B cell (primary cell): ENCODE measurements at regions not wholly inside any gene's neighbourhood (a gene's known extent, or its start where the extent isn't known, plus 50 kb on each side); places are given as distances from the start of the nearest gene placed in this dataset.

Experiments
- ATAC-seq: fragments of 200-7000 bp; cut with Tn5 transposase; one replicate; pipeline ENCODE4 v1.10.0; 2021; ENCODE audit warnings: low read depth, mild to moderate bottlenecking, moderate number of reproducible peaks, moderate library complexity
- CTCF ChIA-PET: fragments of 350-600 bp; sonication (Branson Sonifier 250); formaldehyde crosslinking; loops from one replicate; lab custom pipeline; 2021; ENCODE audit warnings: antibody characterized with exemption, inconsistent platforms; lab: Charles Lee
- POLR2A ChIA-PET: fragments of 350-600 bp; sonication (Branson Sonifier 250); formaldehyde crosslinking; loops from one replicate; lab custom pipeline; 2021; ENCODE audit warnings: antibody characterized with exemption; lab: Charles Lee
- DNase-seq: peaks from one replicate; pipeline ENCODE4 v3.0.0; 2013
- H2AFZ ChIP-seq: 2 replicates; pipeline ENCODE4 v1.6.1; 2012; ENCODE audit warnings: mild to moderate bottlenecking, low read depth, low read length; ENCODE audit not compliant: insufficient read depth, poor library complexity, severe bottlenecking
- H3K27ac ChIP-seq, 2 donors: 1 replicate in 1 of 2; 2 replicates in 1 of 2; pipeline ENCODE4 v1.5.1; 2012 to 2013; ENCODE audit warnings: low read length in 2 of 2, mild to moderate bottlenecking in 2 of 2, moderate library complexity in 1 of 2
- H3K27me3 ChIP-seq, 4 experiments: fragments of 200-600 bp in 1 of 4; sonication (generic) in 1 of 4; replicated peaks in 1 of 4; 1 replicate in 2 of 4; 2 replicates in 2 of 4; pipeline versions ENCODE4 v1.6.1 to v1.7.0; 2013 to 2016; ENCODE audit warnings: low read length in 3 of 4, mild to moderate bottlenecking in 2 of 4, mixed read lengths in 1 of 4, moderate library complexity in 1 of 4; ENCODE audit not compliant: insufficient read depth in 4 of 4, control insufficient read depth in 3 of 4; ENCODE audit errors: control extremely low read depth in 1 of 4
- H3K36me3 ChIP-seq, 2 experiments: replicated peaks in 1 of 2; 1 replicate in 1 of 2; 2 replicates in 1 of 2; pipeline versions ENCODE4 v1.6.1 to v1.7.1; 2013; ENCODE audit warnings: low read length in 1 of 2; ENCODE audit not compliant: insufficient read depth in 2 of 2, control insufficient read depth in 1 of 2; ENCODE audit errors: control extremely low read depth in 1 of 2, extremely low read depth in 1 of 2
- H3K4me1 ChIP-seq, 2 donors: fragments of 200-600 bp in 1 of 2; sonication (generic) in 1 of 2; 1 replicate in 1 of 2; 2 replicates in 1 of 2; pipeline versions ENCODE4 v1.5.1 to v1.6.1; 2013 to 2017; ENCODE audit warnings: low read length in 2 of 2; ENCODE audit not compliant: control insufficient read depth in 2 of 2, insufficient read depth in 2 of 2
- H3K4me2 ChIP-seq: replicated peaks from 2 replicates; pipeline ENCODE3; 2012; ENCODE audit warnings: mild to moderate bottlenecking, low read depth, low read length; ENCODE audit not compliant: poor library complexity, severe bottlenecking
- H3K4me3 ChIP-seq, 5 experiments: fragments of 200-600 bp in 1 of 5; sonication (generic) in 1 of 5; 1 replicate in 3 of 5; 2 replicates in 2 of 5; pipeline versions ENCODE4 v1.5.1 to v1.7.0; 2011 to 2016; ENCODE audit warnings: low read length in 4 of 5, mild to moderate bottlenecking in 4 of 5, low read depth in 2 of 5, control low read depth in 1 of 5, moderate library complexity in 1 of 5; ENCODE audit not compliant: insufficient read depth in 1 of 5; ENCODE audit errors: control extremely low read depth in 1 of 5, extremely low read depth in 1 of 5
- H3K79me2 ChIP-seq: fragments of 200-600 bp; sonication (generic); one replicate; pipeline ENCODE4 v1.6.0; 2016; ENCODE audit warnings: low read length; ENCODE audit not compliant: control insufficient read depth, insufficient read depth
- H3K9ac ChIP-seq: fragments of 200-600 bp; sonication (generic); 2 replicates; pipeline ENCODE4 v1.6.1; 2017; ENCODE audit warnings: mild to moderate bottlenecking, low read length, moderate library complexity
- H3K9me3 ChIP-seq, 3 donors: one replicate each; pipeline versions ENCODE4 v1.6.1 to v1.7.1; 2013; ENCODE audit warnings: low read length in 2 of 3; ENCODE audit not compliant: control insufficient read depth in 2 of 3, insufficient read depth in 1 of 3; ENCODE audit errors: control extremely low read depth in 1 of 3
- H4K20me1 ChIP-seq: 2 replicates; pipeline ENCODE4 v1.6.0; 2012; ENCODE audit warnings: mild to moderate bottlenecking, low read length; ENCODE audit not compliant: insufficient read depth, control insufficient read depth, poor library complexity, severe bottlenecking
- H3K27ac Mint-ChIP-seq: one replicate; pipeline ENCODE4 v1.8.0; 2021; ENCODE audit warnings: mixed read lengths
- H3K27me3 Mint-ChIP-seq: one replicate; pipeline ENCODE4 v1.8.0; 2021; ENCODE audit warnings: mixed read lengths
- H3K4me1 Mint-ChIP-seq: one replicate; pipeline ENCODE4 v1.8.0; 2021; ENCODE audit warnings: mixed read lengths
- H3K4me3 Mint-ChIP-seq: one replicate; pipeline ENCODE4 v1.8.0; 2021; ENCODE audit warnings: mixed read lengths
- H3K9me3 Mint-ChIP-seq: one replicate; pipeline ENCODE4 v1.8.0; 2022; ENCODE audit warnings: mixed read lengths; ENCODE audit not compliant: insufficient read depth
- EZH2 ChIP-seq: IDR thresholded peaks from 2 replicates; pipeline ENCODE4 v1.6.1; 2012; ENCODE audit warnings: borderline replicate concordance, low read depth, mild to moderate bottlenecking, moderate library complexity, low read length; ENCODE audit not compliant: insufficient read depth, poor library complexity, severe bottlenecking
- WGBS: methylation state at CpG from one replicate; pipeline ENCODE4 v1.1.5; 2013; ENCODE audit warnings: missing lambda C conversion rate; ENCODE audit not compliant: insufficient coverage; 5-methylcytosine and 5-hydroxymethylcytosine counted together
- intact Hi-C: fragments of 100-400 bp; cut with micrococcal nuclease; formaldehyde crosslinking; loops from one replicate; pipeline ENCODE4 v1.10.0; 2022
- TF ChIP-seq, protein P1 (sequence below): fragments of 200-600 bp; IDR thresholded peaks from one replicate; pipeline ENCODE4 v1.8.0; 2022; ENCODE audit warnings: antibody characterized with exemption, mild to moderate bottlenecking

- DNase-seq = no peak
- CTCF ChIA-PET = no interaction called here
- H3K27me3 Mint-ChIP-seq = peaks cover 21% of the 10 kb centered on the region
These were observed 300.1 kb downstream of the UTP18 start for GRCh38 chr17:51560398-51560797.

DNA sequence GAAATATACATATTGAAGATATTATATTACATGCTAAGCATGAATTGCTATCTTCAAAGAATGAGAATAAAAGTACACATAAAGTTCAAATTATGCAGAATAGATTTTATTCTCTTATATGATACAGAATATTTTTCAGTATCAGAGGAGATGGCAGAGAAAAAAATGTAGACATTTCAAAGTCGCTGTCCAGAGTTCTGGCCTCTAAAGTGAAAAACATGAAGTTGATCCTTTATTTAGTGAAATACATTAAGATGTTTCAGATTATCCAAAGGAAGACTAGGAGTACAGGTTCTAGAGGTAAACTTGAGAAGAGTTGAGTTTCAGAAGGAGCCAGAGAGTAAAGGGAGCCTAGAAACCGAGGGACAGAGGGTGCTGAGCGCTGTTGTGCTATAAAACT lies 303.6 kb downstream of the UTP18 start:
- no peak for TF ChIP-seq EZH2
- TF ChIP-seq, protein P1, sequence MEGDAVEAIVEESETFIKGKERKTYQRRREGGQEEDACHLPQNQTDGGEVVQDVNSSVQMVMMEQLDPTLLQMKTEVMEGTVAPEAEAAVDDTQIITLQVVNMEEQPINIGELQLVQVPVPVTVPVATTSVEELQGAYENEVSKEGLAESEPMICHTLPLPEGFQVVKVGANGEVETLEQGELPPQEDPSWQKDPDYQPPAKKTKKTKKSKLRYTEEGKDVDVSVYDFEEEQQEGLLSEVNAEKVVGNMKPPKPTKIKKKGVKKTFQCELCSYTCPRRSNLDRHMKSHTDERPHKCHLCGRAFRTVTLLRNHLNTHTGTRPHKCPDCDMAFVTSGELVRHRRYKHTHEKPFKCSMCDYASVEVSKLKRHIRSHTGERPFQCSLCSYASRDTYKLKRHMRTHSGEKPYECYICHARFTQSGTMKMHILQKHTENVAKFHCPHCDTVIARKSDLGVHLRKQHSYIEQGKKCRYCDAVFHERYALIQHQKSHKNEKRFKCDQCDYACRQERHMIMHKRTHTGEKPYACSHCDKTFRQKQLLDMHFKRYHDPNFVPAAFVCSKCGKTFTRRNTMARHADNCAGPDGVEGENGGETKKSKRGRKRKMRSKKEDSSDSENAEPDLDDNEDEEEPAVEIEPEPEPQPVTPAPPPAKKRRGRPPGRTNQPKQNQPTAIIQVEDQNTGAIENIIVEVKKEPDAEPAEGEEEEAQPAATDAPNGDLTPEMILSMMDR = no peak
- Histone ChIP-seq H3K27ac (no peak overlapping the region), H3K4me1 (no peaks in the 10 kb centered on the region), H4K20me1 (no peaks in the 10 kb centered on the region), H3K27me3 (peaks cover 0 to 3% (median 1%) of the 10 kb centered on the region in 4 experiments), H3K9ac (no peak overlapping the region), H3K36me3 (no peaks in the 10 kb centered on the region), H3K79me2 (no peaks in the 10 kb centered on the region), H3K9me3 (peaks cover 0 to 3% (median 0%) of the 10 kb centered on the region in 3 donors), H3K4me3 (no peak overlapping the region), H3K4me2 (no peak overlapping the region), H2AFZ (no peak overlapping the region)
- intact Hi-C loops = no loop called here
- DNase-seq (no peak), ATAC-seq (no peak)
- Mint-ChIP-seq H3K9me3 (no peaks in the 10 kb centered on the region), H3K4me1 (no peaks in the 10 kb centered on the region), H3K27me3 (peaks cover 22% of the 10 kb centered on the region), H3K4me3 (no peak overlapping the region), H3K27ac (no peak overlapping the region)
- CTCF ChIA-PET = no interaction called here
- POLR2A ChIA-PET = no interaction called here
- 67% methylated on average over 1 of the region's 3 CpGs for WGBS

More at GRCh38 chr17:51560398-51560797, 300.1 kb downstream of the UTP18 start:
- Histone ChIP-seq H3K27me3 (peaks cover 0 to 3% (median 1%) of the 10 kb centered on the region in 4 experiments), H3K27ac (no peak overlapping the region), H3K9me3 (no peaks in the 10 kb centered on the region), H3K9ac (no peak overlapping the region), H3K36me3 (no peaks in the 10 kb centered on the region), H3K79me2 (no peaks in the 10 kb centered on the region), H3K4me3 (no peak overlapping the region), H4K20me1 (no peaks in the 10 kb centered on the region), H3K4me2 (no peak overlapping the region), H2AFZ (no peak overlapping the region), H3K4me1 (no peaks in the 10 kb centered on the region)
- Mint-ChIP-seq H3K9me3 (no peaks in the 10 kb centered on the region), H3K4me3 (no peak overlapping the region), H3K4me1 (no peaks in the 10 kb centered on the region), H3K27ac (no peak overlapping the region)
- POLR2A ChIA-PET = no interaction called here
- intact Hi-C loops = no loop called here
- TF ChIP-seq, protein P1 = no peak
- TF ChIP-seq EZH2 = no peak
- ATAC-seq = no peak
